ENCODE measurements at regions not wholly inside any gene's neighbourhood (a gene's known extent, or its start where the extent isn't known, plus 50 kb on each side); places are given as distances from the start of the nearest gene placed in this dataset.

DNA sequence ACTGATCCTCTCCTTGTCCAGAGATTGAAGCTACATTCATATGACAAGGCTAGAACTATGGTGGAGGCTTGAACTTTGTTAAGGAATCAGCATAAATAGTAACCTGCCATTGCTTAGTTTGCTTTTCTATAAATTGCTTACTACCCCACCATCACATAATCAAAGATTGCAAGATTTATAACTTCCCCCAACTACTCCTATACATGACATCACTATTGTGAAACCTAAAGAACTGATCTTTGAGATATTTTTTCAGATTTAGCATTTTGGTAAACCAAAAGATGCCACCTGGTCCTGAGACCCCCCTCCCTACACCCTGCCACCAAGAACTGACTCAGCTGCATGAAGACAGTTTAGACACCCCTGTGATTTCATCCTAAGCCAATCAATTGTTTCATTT is 385.3 kb downstream of the CDC5L start:
- Mint-ChIP-seq H3K9me3 (peaks cover 10% of the 10 kb centered on the region), H3K27me3 (no peaks in the 10 kb centered on the region), H3K27ac (no peak overlapping the region), H3K4me1 (ENCODE audit: low read depth) (no peaks in the 10 kb centered on the region), H3K36me3 (ENCODE audit: low read depth) (no peaks in the 10 kb centered on the region), H3K4me3 (no peak overlapping the region)

DNA sequence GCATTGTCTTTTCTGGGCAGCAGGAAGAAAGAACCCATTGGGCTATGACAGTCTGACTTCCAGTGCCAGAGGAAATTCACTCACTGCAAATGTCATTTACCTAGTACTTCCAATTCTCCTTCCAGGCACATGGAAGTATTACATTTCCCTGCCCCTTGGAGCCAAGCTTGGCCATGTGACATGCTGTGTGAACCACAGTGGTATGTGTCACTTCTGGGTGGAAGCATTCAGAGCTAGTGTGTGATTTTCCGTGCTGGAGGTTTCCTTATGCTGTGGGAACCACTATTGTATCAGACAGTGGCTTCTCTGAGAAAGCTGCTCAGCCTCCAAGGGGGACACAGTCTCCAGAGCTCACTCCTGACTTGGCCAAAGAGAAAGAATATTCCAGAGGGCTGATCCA is 387.6 kb downstream of the CDC5L start:
- Mint-ChIP-seq H3K4me3 (no peak overlapping the region), H3K9me3 (peaks cover 10% of the 10 kb centered on the region), H3K27me3 (no peaks in the 10 kb centered on the region), H3K36me3 (ENCODE audit: low read depth) (no peaks in the 10 kb centered on the region), H3K4me1 (ENCODE audit: low read depth) (no peaks in the 10 kb centered on the region), H3K27ac (no peak overlapping the region)

DNA sequence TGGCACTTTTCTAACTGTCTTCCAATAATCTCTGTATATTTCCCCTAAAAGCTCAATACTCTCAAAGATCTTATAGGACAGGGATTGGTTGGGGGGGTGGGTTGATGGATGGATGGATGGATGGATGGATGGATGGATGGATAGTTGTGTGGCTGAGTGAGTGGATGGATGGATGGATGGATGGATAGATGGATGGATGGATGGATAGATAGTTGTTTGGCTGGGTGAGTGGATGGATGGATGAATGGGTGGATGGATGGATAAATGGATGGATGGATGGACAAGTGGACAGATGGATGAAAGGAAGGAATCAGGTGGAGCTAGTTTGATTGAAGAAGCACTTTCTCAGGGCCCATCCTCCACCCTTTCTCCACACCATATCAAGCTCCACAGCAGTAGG is 388.8 kb downstream of the CDC5L start:
- H3K36me3 Mint-ChIP-seq (ENCODE audit: low read depth) = no peaks in the 10 kb centered on the region
- no peak overlapping the region for H3K4me3 Mint-ChIP-seq
- H3K27me3 Mint-ChIP-seq = no peaks in the 10 kb centered on the region
- H3K4me1 Mint-ChIP-seq (ENCODE audit: low read depth) = no peaks in the 10 kb centered on the region
- H3K27ac Mint-ChIP-seq = no peak overlapping the region
- H3K9me3 Mint-ChIP-seq = peaks cover 10% of the 10 kb centered on the region

DNA sequence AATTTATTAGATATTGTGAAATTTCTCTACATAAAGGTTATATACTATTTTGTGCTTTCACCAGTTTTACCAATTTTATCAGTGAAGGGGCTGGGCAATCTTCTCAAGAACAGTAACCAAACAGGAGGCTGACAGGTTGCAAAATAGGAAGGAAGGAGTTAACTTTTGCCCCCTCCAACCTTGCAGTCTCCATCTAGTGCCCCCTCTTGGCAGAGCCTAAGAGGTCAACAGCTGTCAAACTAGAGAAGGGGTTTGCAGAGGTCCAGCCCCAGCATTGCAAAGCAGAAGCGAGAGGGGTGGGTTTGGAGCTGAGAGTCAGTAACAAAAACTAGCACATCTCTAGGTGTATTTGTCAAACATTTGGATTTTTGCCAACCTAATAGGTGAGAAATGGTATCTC is 391.0 kb downstream of the CDC5L start:
- no peaks in the 10 kb centered on the region for H3K4me1 Mint-ChIP-seq (ENCODE audit: low read depth)
- no peaks in the 10 kb centered on the region for H3K27me3 Mint-ChIP-seq
- no peak overlapping the region for H3K27ac Mint-ChIP-seq
- H3K36me3 Mint-ChIP-seq (ENCODE audit: low read depth) = no peaks in the 10 kb centered on the region
- peaks cover 11% of the 10 kb centered on the region for H3K9me3 Mint-ChIP-seq
- no peak overlapping the region for H3K4me3 Mint-ChIP-seq

Measured in stimulated activated naive CD8-positive, alpha-beta T cell treated with anti-CD3 and anti-CD28 coated beads, Interleukin-15, Interleukin-2, amounts not matched to agents 100 ng/mL and 50 ng/mL, for 24 hours (primary cell).